Mesenchymal stem cell (in vitro differentiated cells and primary cell): ENCODE measurements at regions not wholly inside any gene's neighbourhood (a gene's known extent, or its start where the extent isn't known, plus 50 kb on each side); places are given as distances from the start of the nearest gene placed in this dataset.
"Not testable (repeated sequence)": the region's sequence is repeated elsewhere in the genome, so short reads cannot be mapped to it uniquely, and the experiment has no call there.

ENCODE experiments used
- DNase-seq: peaks from one replicate; pipeline ENCODE4 v3.0.0-alpha.2; 2013
- H2AFZ ChIP-seq: one replicate; pipeline ENCODE4 v1.6.1; 2013; ENCODE audit warnings: low read depth, mild to moderate bottlenecking, control low read depth, inconsistent platforms, low read length, moderate library complexity
- H2AK5ac ChIP-seq: 2 replicates; pipeline ENCODE4 v1.6.1; 2013; ENCODE audit warnings: low read length, moderate library complexity, mild to moderate bottlenecking, inconsistent platforms; ENCODE audit not compliant: severe bottlenecking
- H2BK120ac ChIP-seq: one replicate; pipeline ENCODE4 v1.6.1; 2013; ENCODE audit warnings: low read depth, mild to moderate bottlenecking, inconsistent platforms, low read length, moderate library complexity
- H2BK12ac ChIP-seq, 2 experiments: one replicate each; pipeline ENCODE4 v1.6.1; 2013; ENCODE audit warnings: inconsistent platforms in 2 of 2, low read length in 2 of 2, mild to moderate bottlenecking in 2 of 2, moderate library complexity in 2 of 2, control low read depth in 1 of 2
- H2BK15ac ChIP-seq: one replicate; pipeline ENCODE4 v1.6.1; 2013; ENCODE audit warnings: mild to moderate bottlenecking, low read depth, inconsistent platforms; ENCODE audit not compliant: poor library complexity, severe bottlenecking
- H2BK5ac ChIP-seq: 2 replicates; pipeline ENCODE4 v1.6.1; 2013; ENCODE audit warnings: low read depth, mild to moderate bottlenecking, low read length, control low read depth, inconsistent platforms; ENCODE audit not compliant: poor library complexity, severe bottlenecking
- H3K14ac ChIP-seq, 2 experiments: one replicate each; pipeline ENCODE4 v1.6.1; 2013; ENCODE audit warnings: inconsistent platforms in 2 of 2, low read length in 2 of 2, control low read depth in 1 of 2, mild to moderate bottlenecking in 1 of 2, moderate library complexity in 1 of 2
- H3K18ac ChIP-seq, 2 experiments: one replicate each; pipeline ENCODE4 v1.6.1; 2013; ENCODE audit warnings: inconsistent platforms in 2 of 2, low read length in 2 of 2, control low read depth in 1 of 2, low read depth in 1 of 2, mild to moderate bottlenecking in 1 of 2
- H3K23ac ChIP-seq, 2 experiments: one replicate each; pipeline ENCODE4 v1.6.1; 2013; ENCODE audit warnings: inconsistent platforms in 2 of 2, low read length in 2 of 2, mild to moderate bottlenecking in 2 of 2, moderate library complexity in 2 of 2, control low read depth in 1 of 2
- H3K27ac ChIP-seq: 2 replicates; pipeline ENCODE4 v1.5.1; 2013; ENCODE audit warnings: mild to moderate bottlenecking, moderate library complexity, low read length, control low read depth, inconsistent platforms; ENCODE audit not compliant: poor library complexity, severe bottlenecking
- H3K27me3 ChIP-seq, 2 experiments: 2 replicates each; pipeline versions ENCODE4 v1.6.1 to v1.7.0; 2013; ENCODE audit warnings: low read length in 2 of 2, mild to moderate bottlenecking in 2 of 2, moderate library complexity in 2 of 2, control low read depth in 1 of 2, inconsistent platforms in 1 of 2; ENCODE audit not compliant: control insufficient read depth in 1 of 2, insufficient read depth in 1 of 2
- H3K36me3 ChIP-seq, 2 experiments: 2 replicates each; pipeline versions ENCODE4 v1.6.1 to v1.7.0; 2013; ENCODE audit warnings: low read length in 2 of 2, control low read depth in 1 of 2, inconsistent platforms in 1 of 2, low read depth in 1 of 2, mild to moderate bottlenecking in 1 of 2; ENCODE audit not compliant: insufficient read depth in 2 of 2, control insufficient read depth in 1 of 2
- H3K4ac ChIP-seq, 2 experiments: one replicate each; pipeline ENCODE4 v1.6.1; 2013; ENCODE audit warnings: inconsistent platforms in 2 of 2, low read length in 2 of 2, mild to moderate bottlenecking in 2 of 2, moderate library complexity in 2 of 2, control low read depth in 1 of 2, low read depth in 1 of 2
- H3K4me1 ChIP-seq: 2 replicates; pipeline ENCODE4 v1.6.1; 2013; ENCODE audit warnings: low read depth, low read length, control low read depth; ENCODE audit not compliant: control insufficient read depth, insufficient read depth
- H3K4me2 ChIP-seq: 2 replicates; pipeline ENCODE4 v1.6.1; 2013; ENCODE audit warnings: low read length, mild to moderate bottlenecking, inconsistent platforms; ENCODE audit not compliant: poor library complexity, severe bottlenecking
- H3K4me3 ChIP-seq, 2 experiments: 2 replicates each; pipeline versions ENCODE4 v1.5.1 to v1.7.0; 2013; ENCODE audit warnings: low read length in 2 of 2, mild to moderate bottlenecking in 2 of 2, control low read depth in 1 of 2, low read depth in 1 of 2; ENCODE audit not compliant: insufficient read depth in 1 of 2
- H3K79me1 ChIP-seq: replicated peaks from 2 replicates; pipeline ENCODE4 v1.6.1; 2013; ENCODE audit warnings: mild to moderate bottlenecking, control low read depth, low read length, inconsistent platforms; ENCODE audit not compliant: poor library complexity, severe bottlenecking
- H3K9ac ChIP-seq: 2 replicates; pipeline ENCODE4 v1.7.0; 2013; ENCODE audit warnings: mild to moderate bottlenecking, low read length, moderate library complexity
- H3K9me3 ChIP-seq: 2 replicates; pipeline ENCODE4 v1.7.0; 2013; ENCODE audit warnings: mild to moderate bottlenecking, low read length; ENCODE audit not compliant: control insufficient read depth
- H4K8ac ChIP-seq: one replicate; pipeline ENCODE4 v1.6.1; 2013; ENCODE audit warnings: inconsistent platforms, mild to moderate bottlenecking, low read length, moderate library complexity
- H4K91ac ChIP-seq: one replicate; pipeline ENCODE4 v1.6.1; 2013; ENCODE audit warnings: mild to moderate bottlenecking, low read length, inconsistent platforms
- WGBS: methylation state at CpG from one replicate; pipeline ENCODE4 v1.1.7; 2013; ENCODE audit warnings: mixed read lengths; 5-methylcytosine and 5-hydroxymethylcytosine counted together

DNA sequence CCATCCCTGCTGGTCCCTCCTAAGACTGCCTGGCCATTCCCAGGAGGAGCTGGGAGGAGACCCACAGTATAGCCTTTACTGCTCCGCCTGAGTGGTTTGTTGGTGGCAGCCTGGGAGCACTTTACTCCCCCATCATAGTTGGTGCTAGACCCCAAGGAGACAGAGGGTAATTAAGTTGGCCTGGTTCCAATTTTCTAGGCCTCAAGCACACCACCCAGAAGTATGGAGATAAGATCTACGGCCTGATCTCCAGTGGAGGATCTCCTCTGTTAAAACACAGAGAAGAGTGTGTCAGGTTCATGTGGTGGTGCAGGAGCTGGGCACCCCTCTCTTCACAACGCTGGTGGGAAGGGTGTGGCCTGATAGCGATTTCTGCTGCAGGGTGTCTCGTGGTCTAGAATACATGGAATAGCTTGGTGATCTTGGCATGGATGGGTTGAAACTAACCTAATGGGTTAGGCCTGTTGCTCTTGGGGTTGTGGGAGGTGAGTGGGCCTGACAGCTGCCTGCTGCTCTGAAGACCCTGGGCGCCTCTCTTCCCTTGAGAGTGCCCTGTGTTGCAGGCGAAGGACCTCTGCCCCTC lies 68.5 kb downstream of the FASLG start:
- no peak overlapping the region for H2AFZ ChIP-seq
- no peak overlapping the region for H2AK5ac ChIP-seq
- H3K9me3 ChIP-seq, result no peaks in the 10 kb centered on the region
- no peak overlapping the region for H2BK12ac ChIP-seq
- no peaks in the 10 kb centered on the region for H3K27me3 ChIP-seq
- H3K27ac ChIP-seq, result no peak overlapping the region
- no peak overlapping the region for H3K4me2 ChIP-seq
- no peak for DNase-seq
- no peak overlapping the region for H2BK5ac ChIP-seq
- H3K18ac ChIP-seq, result no peak overlapping the region
- no peak overlapping the region for H3K14ac ChIP-seq
- no peak overlapping the region for H4K91ac ChIP-seq
- WGBS, result 96% methylated on average over 7 of the region's 7 CpGs
- no peak overlapping the region for H3K4ac ChIP-seq
- H3K36me3 ChIP-seq, result no peaks in the 10 kb centered on the region
- H2BK120ac ChIP-seq, result no peak overlapping the region
- H3K23ac ChIP-seq, result no peak overlapping the region
- no peak overlapping the region for H3K4me3 ChIP-seq
- no peaks in the 10 kb centered on the region for H3K79me1 ChIP-seq
- no peaks in the 10 kb centered on the region for H3K4me1 ChIP-seq
- no peak overlapping the region for H2BK15ac ChIP-seq
- no peak overlapping the region for H3K9ac ChIP-seq
- H4K8ac ChIP-seq, result no peak overlapping the region

DNA sequence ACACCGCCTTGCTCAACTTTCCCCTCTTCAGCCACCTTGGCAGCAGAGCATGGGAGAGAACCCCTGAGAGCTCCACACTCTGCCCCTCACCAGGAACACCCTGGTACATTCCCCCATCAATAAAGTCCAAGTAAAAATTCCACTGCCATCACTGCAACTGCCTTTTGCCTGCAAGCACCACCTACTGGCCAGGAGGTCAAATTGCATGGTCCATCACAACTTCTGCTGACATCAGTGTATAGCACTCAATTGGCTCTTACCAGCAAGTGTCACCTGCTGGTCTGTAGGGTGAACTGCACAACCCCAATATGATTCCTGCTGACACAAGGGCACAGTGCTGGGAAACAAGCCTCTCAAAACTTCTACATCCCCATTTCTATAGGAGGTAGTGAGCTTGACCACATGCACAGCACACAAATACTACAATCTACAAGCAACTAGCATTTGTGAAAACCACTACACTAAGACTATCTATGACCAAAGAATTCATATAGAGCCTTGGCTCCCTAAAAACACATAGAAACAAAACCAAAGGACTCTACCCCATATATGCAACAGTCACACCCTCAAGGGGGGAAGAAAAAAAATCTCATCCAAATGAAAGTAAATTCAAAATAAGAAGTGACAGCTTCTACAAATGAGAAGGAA lies 69.2 kb downstream of the FASLG start:
- Histone ChIP-seq H3K4ac (peak overlapping the region in 1 of 2 experiments; percentile 18), H2AK5ac (no peak overlapping the region), H3K27me3 (no peaks in the 10 kb centered on the region), H4K91ac (no peak overlapping the region), H3K27ac (no peak overlapping the region), H3K79me1 (no peaks in the 10 kb centered on the region), H3K4me2 (no peak overlapping the region), H2BK15ac (no peak overlapping the region), H3K18ac (no peak overlapping the region), H4K8ac (no peak overlapping the region), H2BK12ac (no peak overlapping the region), H3K14ac (no peak overlapping the region), H3K4me3 (no peak overlapping the region), H2BK5ac (no peak overlapping the region), H3K4me1 (no peaks in the 10 kb centered on the region), H2BK120ac (no peak overlapping the region), H3K9ac (no peak overlapping the region), H3K36me3 (no peaks in the 10 kb centered on the region), H3K9me3 (no peaks in the 10 kb centered on the region), H2AFZ (no peak overlapping the region), H3K23ac (no peak overlapping the region)
- WGBS, result 87% methylated on average over 1 of the region's 1 CpG
- peak; percentile 22 for DNase-seq

GRCh38 chr1:172728705-172729104 lies 69.8 kb downstream of the FASLG start:
- H3K79me1 ChIP-seq, DNase-seq, H3K14ac ChIP-seq, H3K27me3 ChIP-seq, H3K4me2 ChIP-seq, H2BK120ac ChIP-seq, H3K4ac ChIP-seq, H3K9me3 ChIP-seq, H3K27ac ChIP-seq, H2AK5ac ChIP-seq, H2BK15ac ChIP-seq, H2AFZ ChIP-seq, H3K18ac ChIP-seq, H3K36me3 ChIP-seq, H4K8ac ChIP-seq, H3K23ac ChIP-seq, H2BK5ac ChIP-seq, H3K9ac ChIP-seq, H2BK12ac ChIP-seq, H3K4me1 ChIP-seq, H3K4me3 ChIP-seq, H4K91ac ChIP-seq: not testable (repeated sequence)
- WGBS, result 100% methylated on average over 1 of the region's 1 CpG

GRCh38 chr1:172732427-172732826 lies 73.5 kb downstream of the FASLG start:
- Histone ChIP-seq H3K4me1 (no peaks in the 10 kb centered on the region), H3K9me3 (no peaks in the 10 kb centered on the region), H4K8ac (no peak overlapping the region), H2BK5ac (no peak overlapping the region), H4K91ac (no peak overlapping the region), H3K4me3 (no peak overlapping the region), H3K27me3 (no peaks in the 10 kb centered on the region), H3K23ac (no peak overlapping the region), H3K36me3 (no peaks in the 10 kb centered on the region), H2BK120ac (no peak overlapping the region), H3K4ac (no peak overlapping the region), H2AK5ac (no peak overlapping the region), H3K79me1 (no peaks in the 10 kb centered on the region), H3K9ac (no peak overlapping the region), H3K18ac (no peak overlapping the region), H3K14ac (no peak overlapping the region), H3K4me2 (no peak overlapping the region), H3K27ac (no peak overlapping the region), H2BK15ac (no peak overlapping the region), H2AFZ (no peak overlapping the region), H2BK12ac (no peak overlapping the region)
- DNase-seq, result no peak
- WGBS, result 87% methylated on average over 3 of the region's 3 CpGs
